MM.1S (cell line): ENCODE measurements at regions not wholly inside any gene's neighbourhood (a gene's known extent, or its start where the extent isn't known, plus 50 kb on each side); places are given as distances from the start of the nearest gene placed in this dataset.
"Not testable (repeated sequence)": the region's sequence is repeated elsewhere in the genome, so short reads cannot be mapped to it uniquely, and the experiment has no call there.

Experiments
- DNase-seq: peaks from one replicate; pipeline ENCODE4 v3.0.0-alpha.2; 2015
- H2AFZ ChIP-seq: fragments of 300-600 bp; sonication (generic); 2 replicates; pipeline ENCODE4 v1.6.0; 2016; ENCODE audit warnings: antibody characterized with exemption, low read length
- H3F3A ChIP-seq: fragments of 300-600 bp; sonication (generic); 2 replicates; pipeline ENCODE4 v1.6.1; 2016; ENCODE audit warnings: mild to moderate bottlenecking, antibody characterized with exemption, low read length, moderate library complexity, mixed read lengths; ENCODE audit not compliant: insufficient read depth
- H3K27ac ChIP-seq: fragments of 300-600 bp; sonication (generic); 2 replicates; pipeline ENCODE4 v1.5.1; 2016; ENCODE audit warnings: mild to moderate bottlenecking, low read length
- H3K27me3 ChIP-seq: fragments of 300-600 bp; sonication (generic); replicated peaks from 2 replicates; pipeline ENCODE4 v1.6.0; 2016; ENCODE audit warnings: low read length; ENCODE audit not compliant: insufficient read depth
- H3K36me3 ChIP-seq: fragments of 300-600 bp; sonication (generic); replicated peaks from 2 replicates; pipeline ENCODE4 v1.6.1; 2016; ENCODE audit warnings: mild to moderate bottlenecking, low read length, mixed read lengths; ENCODE audit not compliant: insufficient read depth
- H3K4me1 ChIP-seq: fragments of 300-600 bp; sonication (generic); 2 replicates; pipeline ENCODE4 v1.6.1; 2016; ENCODE audit warnings: low read length, mixed read lengths
- H3K4me2 ChIP-seq: fragments of 300-600 bp; sonication (generic); 2 replicates; pipeline ENCODE4 v1.6.0; 2016; ENCODE audit warnings: low read depth, low read length
- H3K4me3 ChIP-seq: fragments of 300-600 bp; sonication (generic); 2 replicates; pipeline ENCODE4 v1.5.1; 2016; ENCODE audit warnings: low read length, mixed read lengths
- H3K79me2 ChIP-seq: fragments of 300-600 bp; sonication (generic); 2 replicates; pipeline ENCODE4 v1.6.1; 2016; ENCODE audit warnings: mixed run types, low read length, mixed read lengths
- H3K9ac ChIP-seq: fragments of 300-600 bp; sonication (generic); 2 replicates; pipeline ENCODE4 v1.6.1; 2016; ENCODE audit warnings: low read length, mixed read lengths
- H3K9me2 ChIP-seq: fragments of 300-600 bp; sonication (generic); replicated peaks from 2 replicates; pipeline ENCODE4 v1.6.1; 2016; ENCODE audit warnings: mild to moderate bottlenecking, low read length, mixed read lengths; ENCODE audit not compliant: insufficient read depth
- H3K9me3 ChIP-seq: fragments of 300-600 bp; sonication (generic); replicated peaks from 2 replicates; pipeline ENCODE4 v1.6.1; 2016; ENCODE audit warnings: mild to moderate bottlenecking, low read length, mixed read lengths; ENCODE audit not compliant: insufficient read depth
- H4K20me1 ChIP-seq: fragments of 300-600 bp; sonication (generic); 2 replicates; pipeline ENCODE4 v1.6.1; 2016; ENCODE audit warnings: mild to moderate bottlenecking, low read length, moderate library complexity, mixed read lengths; ENCODE audit not compliant: insufficient read depth
- CTCF ChIP-seq: fragments of 300-600 bp; sonication (generic); IDR thresholded peaks from 2 replicates; pipeline ENCODE4 v1.5.1; 2016; ENCODE audit warnings: antibody characterized with exemption, low read length, mixed read lengths
- EZH2 ChIP-seq: fragments of 300-600 bp; sonication (generic); optimal IDR thresholded peaks from 2 replicates; pipeline ENCODE3; 2017; ENCODE audit warnings: low read depth, mild to moderate bottlenecking, antibody characterized with exemption, low read length, mixed read lengths
- EZH2phosphoT487 ChIP-seq: fragments of 300-600 bp; sonication (generic); IDR thresholded peaks from 2 replicates; pipeline ENCODE4 v1.6.1; 2018; ENCODE audit warnings: antibody characterized with exemption, low read length

- not testable (repeated sequence) for H4K20me1 ChIP-seq, H3K4me3 ChIP-seq, H3K9me3 ChIP-seq, H3F3A ChIP-seq, H3K79me2 ChIP-seq, H2AFZ ChIP-seq, H3K4me1 ChIP-seq, H3K9me2 ChIP-seq, H3K9ac ChIP-seq, H3K27ac ChIP-seq, DNase-seq, H3K27me3 ChIP-seq, H3K4me2 ChIP-seq, H3K36me3 ChIP-seq
Measured at GRCh38 chr9:97199683-97200082, 107.8 kb upstream of the CCDC180 start.

- not testable (repeated sequence) for H3K4me3 ChIP-seq, H3K27ac ChIP-seq, H3K4me2 ChIP-seq, H3K9ac ChIP-seq, H3K36me3 ChIP-seq, DNase-seq, H3K27me3 ChIP-seq, H3K9me2 ChIP-seq, H2AFZ ChIP-seq, H4K20me1 ChIP-seq, H3K4me1 ChIP-seq, H3F3A ChIP-seq, H3K79me2 ChIP-seq, H3K9me3 ChIP-seq
Measured at GRCh38 chr9:97193767-97194166, 113.7 kb upstream of the CCDC180 start.

- no peaks in the 10 kb centered on the region for H3K4me1 ChIP-seq
- no peaks in the 10 kb centered on the region for H3F3A ChIP-seq
- H3K4me2 ChIP-seq = no peak overlapping the region
- H3K4me3 ChIP-seq = no peak overlapping the region
- H3K9ac ChIP-seq = no peak overlapping the region
- no peaks in the 10 kb centered on the region for H3K79me2 ChIP-seq
- no peaks in the 10 kb centered on the region for H3K9me2 ChIP-seq
- H3K27ac ChIP-seq = no peak overlapping the region
- no peak overlapping the region for H2AFZ ChIP-seq
- TF ChIP-seq CTCF = no peak
- TF ChIP-seq EZH2 = no peak
- TF ChIP-seq EZH2phosphoT487 = no peak
- no peaks in the 10 kb centered on the region for H3K9me3 ChIP-seq
- H3K27me3 ChIP-seq = no peaks in the 10 kb centered on the region
- no peaks in the 10 kb centered on the region for H3K36me3 ChIP-seq
- no peak for DNase-seq
- H4K20me1 ChIP-seq = no peaks in the 10 kb centered on the region
Measured at GRCh38 chr9:97188545-97188944, 118.9 kb upstream of the CCDC180 start.

- not testable (repeated sequence) for DNase-seq, H3K27ac ChIP-seq
Measured at GRCh38 chr9:97187706-97188105, 119.8 kb upstream of the CCDC180 start.

DNA sequence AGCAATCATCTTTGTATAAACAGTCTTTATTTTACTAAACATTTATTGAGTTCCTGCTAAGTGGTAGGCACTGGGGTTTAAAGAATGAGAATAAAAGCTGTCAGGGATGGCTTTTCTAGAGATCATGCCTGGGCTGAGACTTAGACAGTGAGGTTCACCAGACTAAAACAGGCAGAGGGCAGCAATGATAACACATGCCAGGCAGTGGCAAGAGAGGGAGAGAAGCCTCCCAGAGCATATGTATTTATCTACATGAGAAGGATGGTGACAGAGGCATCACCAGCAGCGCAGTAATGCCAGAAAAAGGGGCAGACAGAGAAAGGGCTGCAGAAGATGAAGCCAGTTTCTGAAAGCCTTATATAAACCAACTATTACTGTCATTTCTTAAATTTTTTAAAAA lies 121.0 kb upstream of the CCDC180 start:
- no peaks in the 10 kb centered on the region for H3K27me3 ChIP-seq
- no peak overlapping the region for H3K9ac ChIP-seq
- H3K9me3 ChIP-seq = no peaks in the 10 kb centered on the region
- H2AFZ ChIP-seq = no peak overlapping the region
- TF ChIP-seq EZH2phosphoT487 (no peak), CTCF (no peak), EZH2 (no peak)
- no peaks in the 10 kb centered on the region for H3K79me2 ChIP-seq
- no peak for DNase-seq
- no peaks in the 10 kb centered on the region for H3K9me2 ChIP-seq
- H3K4me1 ChIP-seq = no peaks in the 10 kb centered on the region
- H3K36me3 ChIP-seq = no peaks in the 10 kb centered on the region
- no peak overlapping the region for H3K27ac ChIP-seq
- no peaks in the 10 kb centered on the region for H4K20me1 ChIP-seq
- H3K4me2 ChIP-seq = no peak overlapping the region
- H3K4me3 ChIP-seq = no peak overlapping the region
- H3F3A ChIP-seq = no peaks in the 10 kb centered on the region

More at GRCh38 chr9:97187706-97188105, 119.8 kb upstream of the CCDC180 start:
- H3K4me1 ChIP-seq, H3K9me3 ChIP-seq, H4K20me1 ChIP-seq, H3K79me2 ChIP-seq, H3K36me3 ChIP-seq, H3K27me3 ChIP-seq, H3K9me2 ChIP-seq, H2AFZ ChIP-seq, H3K4me3 ChIP-seq, H3K4me2 ChIP-seq, H3K9ac ChIP-seq, H3F3A ChIP-seq: not testable (repeated sequence)

- not testable (repeated sequence) for H3K27ac ChIP-seq, H3K4me2 ChIP-seq, H3K79me2 ChIP-seq, DNase-seq, H3K27me3 ChIP-seq, H2AFZ ChIP-seq, H3K9ac ChIP-seq, H3K4me3 ChIP-seq, H3K4me1 ChIP-seq, H4K20me1 ChIP-seq, H3K9me3 ChIP-seq, H3K36me3 ChIP-seq, H3F3A ChIP-seq, H3K9me2 ChIP-seq
Measured at GRCh38 chr9:97182532-97182931, 124.9 kb upstream of the CCDC180 start.
